ENCODE measurements at regions not wholly inside any gene's neighbourhood (a gene's known extent, or its start where the extent isn't known, plus 50 kb on each side); places are given as distances from the start of the nearest gene placed in this dataset.

DNA sequence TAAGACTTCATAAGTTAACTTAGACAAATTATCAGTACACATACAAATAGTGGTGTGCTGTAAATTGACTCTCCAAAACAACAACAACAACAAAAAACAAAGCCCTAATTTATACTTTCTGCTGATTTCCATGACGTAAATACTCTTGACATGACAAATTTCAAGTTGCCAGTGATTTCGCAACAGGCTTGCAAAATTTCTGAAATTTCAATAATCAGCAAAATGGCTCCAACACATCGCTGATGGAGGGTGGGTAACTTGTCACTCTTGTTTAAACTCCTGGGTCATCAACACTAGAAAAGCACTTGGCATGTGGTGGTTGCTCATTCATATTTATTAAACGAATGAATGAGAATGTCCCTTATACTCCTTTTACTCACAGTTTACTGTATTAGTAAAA, 205.2 kb upstream of the SATB1 start:
- Histone ChIP-seq H3K4me1 (replicated peaks in 1 of 4; ENCODE audit: control insufficient read depth in 3 of 4, insufficient read depth in 4 of 4, low read length in 3 of 4) (no peaks in the 10 kb centered on the region), H3K18ac (ENCODE audit: extremely low read depth, low read length) (no peak overlapping the region), H3K27me3 (replicated peaks in 1 of 4; ENCODE audit: control insufficient read depth in 3 of 4, extremely low read depth in 1 of 4, insufficient read depth in 3 of 4, low read length in 3 of 4) (no peaks in the 10 kb centered on the region), H3K14ac (ENCODE audit: insufficient read length) (no peak overlapping the region), H2AFZ (ENCODE audit: low read length) (no peak overlapping the region), H3K4me3 (ENCODE audit: extremely low read depth in 1 of 4, insufficient read depth in 2 of 4, low read depth in 3 of 4, low read length in 4 of 4) (no peak overlapping the region), H2BK5ac (ENCODE audit: low read depth, low read length) (no peak overlapping the region), H3K4ac (replicated peaks; ENCODE audit: insufficient read length, low read depth, low read length) (no peak overlapping the region), H3K79me1 (ENCODE audit: low read depth, low read length) (no peaks in the 10 kb centered on the region), H3K23ac (ENCODE audit: insufficient read length) (no peak overlapping the region), H2BK15ac (ENCODE audit: low read length) (no peak overlapping the region), H4K8ac (ENCODE audit: extremely low read depth, insufficient read depth, low read length) (no peak overlapping the region), H2BK120ac (replicated peaks; ENCODE audit: low read depth, low read length) (no peak overlapping the region), H3K9ac (replicated peaks in 1 of 4; ENCODE audit: extremely low read depth in 1 of 4, low read depth in 3 of 4, low read length in 3 of 4) (no peak overlapping the region), H2BK12ac (ENCODE audit: low read depth, low read length) (no peak overlapping the region), H3K9me3 (ENCODE audit: insufficient read depth in 2 of 2, low read depth in 1 of 2, low read length in 1 of 2) (no peaks in the 10 kb centered on the region), H3K27ac (ENCODE audit: low read depth, low read length) (no peak overlapping the region), H3K36me3 (ENCODE audit: control insufficient read depth in 2 of 4, insufficient read depth in 4 of 4, low read length in 3 of 4) (no peaks in the 10 kb centered on the region), H4K5ac (ENCODE audit: insufficient read length, low read depth, low read length) (no peak overlapping the region), H4K20me1 (replicated peaks in 1 of 2; ENCODE audit: control insufficient read depth in 1 of 2, insufficient read depth in 2 of 2, low read length in 2 of 2) (no peaks in the 10 kb centered on the region), H3K23me2 (ENCODE audit: low read depth, low read length) (no peaks in the 10 kb centered on the region), H2AK5ac (ENCODE audit: low read depth, low read length) (no peak overlapping the region), H3K56ac (replicated peaks; ENCODE audit: insufficient read length, low read depth, low read length) (no peak overlapping the region), H4K91ac (replicated peaks; ENCODE audit: insufficient read length, low read length) (no peak overlapping the region), H3K79me2 (ENCODE audit: control insufficient read depth in 1 of 2, insufficient read depth in 2 of 2, low read length in 2 of 2) (no peaks in the 10 kb centered on the region), H3K4me2 (ENCODE audit: insufficient read depth in 1 of 2, low read depth in 2 of 2, low read length in 2 of 2) (no peak overlapping the region), H2BK20ac (ENCODE audit: low read length) (no peak overlapping the region)
- ChIA-PET CTCF (ENCODE audit: partially characterized antibody) (no interaction called here), POLR2A (ENCODE audit: partially characterized antibody) (no interaction called here)
- 88% methylated on average over 4 of the region's 4 CpGs; no CpG with 5 or more reads in 1 of the 2 experiments for WGBS, 2 experiments (ENCODE audit: extremely low coverage in 1 of 2, insufficient coverage in 1 of 2, insufficient read length in 1 of 2, insufficient replicate concordance in 2 of 2, low coverage in 1 of 2, low lambda C conversion rate in 2 of 2, missing lambda C conversion rate in 1 of 2)
- DNase-seq (ENCODE audit: low read depth in 1 of 2, low spot score in 2 of 2): no peak
- peak; percentile 78 for TF ChIP-seq CEBPB (IDR thresholded peaks at IDR 0.05; ENCODE audit: low read depth, low read length)
- TF ChIP-seq, protein P1, sequence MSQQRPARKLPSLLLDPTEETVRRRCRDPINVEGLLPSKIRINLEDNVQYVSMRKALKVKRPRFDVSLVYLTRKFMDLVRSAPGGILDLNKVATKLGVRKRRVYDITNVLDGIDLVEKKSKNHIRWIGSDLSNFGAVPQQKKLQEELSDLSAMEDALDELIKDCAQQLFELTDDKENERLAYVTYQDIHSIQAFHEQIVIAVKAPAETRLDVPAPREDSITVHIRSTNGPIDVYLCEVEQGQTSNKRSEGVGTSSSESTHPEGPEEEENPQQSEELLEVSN (IDR thresholded peaks at IDR 0.05): no peak
- FAIRE-seq: no peak

Measured in H1 (cell line).